ENCODE measurements at regions not wholly inside any gene's neighbourhood (a gene's known extent, or its start where the extent isn't known, plus 50 kb on each side); places are given as distances from the start of the nearest gene placed in this dataset.

DNA sequence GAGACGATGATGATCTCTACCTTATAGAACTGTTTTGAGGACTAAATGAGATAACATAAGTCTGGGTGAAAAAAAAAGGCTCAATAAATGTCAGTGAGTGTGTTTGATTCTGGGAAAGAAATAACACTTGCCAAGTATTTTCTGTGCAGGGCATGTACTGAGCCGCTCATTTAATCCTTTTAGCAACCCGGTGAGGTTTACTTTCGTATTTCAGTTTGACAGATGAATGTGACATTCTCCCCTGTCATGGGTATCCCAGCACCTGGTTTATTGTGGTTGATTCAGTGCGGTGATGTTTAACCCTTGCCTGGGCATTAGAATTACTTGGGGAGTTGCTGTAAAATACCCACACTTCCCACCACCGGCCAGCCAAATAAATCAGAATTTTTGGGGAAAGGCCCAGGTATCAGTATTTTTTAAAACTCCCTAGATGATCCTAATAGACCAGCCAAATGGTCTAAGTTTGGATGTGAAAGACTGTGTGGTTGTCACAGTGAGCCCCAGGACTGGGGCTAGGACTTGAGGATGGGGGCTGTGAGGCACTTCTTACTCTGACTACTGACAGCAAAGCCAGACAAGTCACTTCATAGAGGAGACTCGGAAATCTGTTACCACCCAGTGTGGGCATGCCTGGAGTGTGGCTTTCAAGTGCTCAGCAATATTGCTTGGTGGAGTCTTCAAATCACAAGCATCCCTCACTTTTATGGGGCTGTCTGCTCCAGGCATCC is 100.2 kb upstream of the KCNG1 start:
- Histone ChIP-seq H3K27me3 (ENCODE audit: insufficient read depth, poor library complexity, severe bottlenecking) (no peaks in the 10 kb centered on the region), H3K4me1 (ENCODE audit: insufficient read depth, poor library complexity, severe bottlenecking) (peaks cover 25% of the 10 kb centered on the region), H3K4me3 (ENCODE audit: severe bottlenecking) (no peak overlapping the region), H3K36me3 (ENCODE audit: low read depth) (no peaks in the 10 kb centered on the region), H3K9me3 (ENCODE audit: severe bottlenecking) (no peaks in the 10 kb centered on the region), H3K27ac (ENCODE audit: poor library complexity, severe bottlenecking) (peak overlapping the region; percentile 35)
- ATAC-seq (ENCODE audit: low read depth) (no peak), DNase-seq (ENCODE audit: low spot score) (no peak)
- TF ChIP-seq, protein P1, sequence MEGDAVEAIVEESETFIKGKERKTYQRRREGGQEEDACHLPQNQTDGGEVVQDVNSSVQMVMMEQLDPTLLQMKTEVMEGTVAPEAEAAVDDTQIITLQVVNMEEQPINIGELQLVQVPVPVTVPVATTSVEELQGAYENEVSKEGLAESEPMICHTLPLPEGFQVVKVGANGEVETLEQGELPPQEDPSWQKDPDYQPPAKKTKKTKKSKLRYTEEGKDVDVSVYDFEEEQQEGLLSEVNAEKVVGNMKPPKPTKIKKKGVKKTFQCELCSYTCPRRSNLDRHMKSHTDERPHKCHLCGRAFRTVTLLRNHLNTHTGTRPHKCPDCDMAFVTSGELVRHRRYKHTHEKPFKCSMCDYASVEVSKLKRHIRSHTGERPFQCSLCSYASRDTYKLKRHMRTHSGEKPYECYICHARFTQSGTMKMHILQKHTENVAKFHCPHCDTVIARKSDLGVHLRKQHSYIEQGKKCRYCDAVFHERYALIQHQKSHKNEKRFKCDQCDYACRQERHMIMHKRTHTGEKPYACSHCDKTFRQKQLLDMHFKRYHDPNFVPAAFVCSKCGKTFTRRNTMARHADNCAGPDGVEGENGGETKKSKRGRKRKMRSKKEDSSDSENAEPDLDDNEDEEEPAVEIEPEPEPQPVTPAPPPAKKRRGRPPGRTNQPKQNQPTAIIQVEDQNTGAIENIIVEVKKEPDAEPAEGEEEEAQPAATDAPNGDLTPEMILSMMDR (IDR thresholded peaks at IDR 0.05; ENCODE audit: poor library complexity, severe bottlenecking) = no peak

- ATAC-seq (ENCODE audit: low read depth) (peak; percentile 87), DNase-seq (ENCODE audit: low spot score) (peak; percentile 76)
These were observed 99.0 kb upstream of the KCNG1 start for GRCh38 chr20:51121901-51122412.

DNA sequence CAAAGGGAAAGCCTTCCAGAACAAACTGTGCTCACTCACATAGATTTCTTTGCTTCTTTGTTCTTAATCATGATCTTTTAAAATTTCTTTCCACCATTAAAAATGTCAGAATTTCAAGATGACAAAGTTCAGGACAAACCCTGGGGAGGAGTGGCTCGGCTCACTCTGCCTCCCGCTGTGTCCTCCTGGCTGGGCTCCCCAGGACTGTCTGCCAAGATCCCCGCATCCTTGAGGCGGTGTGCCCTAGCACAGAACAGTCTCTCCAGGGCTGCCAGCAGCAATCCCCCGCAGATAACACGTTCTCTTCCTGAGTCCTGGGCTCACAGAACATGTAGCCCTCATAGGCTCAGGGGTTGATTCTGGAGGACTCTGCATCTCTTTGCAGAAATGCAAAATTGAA is 98.4 kb upstream of the KCNG1 start:
- Histone ChIP-seq H3K4me1 (ENCODE audit: insufficient read depth, poor library complexity, severe bottlenecking) (peaks cover 22% of the 10 kb centered on the region), H3K9me3 (ENCODE audit: severe bottlenecking) (no peaks in the 10 kb centered on the region), H3K4me3 (ENCODE audit: severe bottlenecking) (no peak overlapping the region), H3K27ac (ENCODE audit: poor library complexity, severe bottlenecking) (peak overlapping the region; percentile 35), H3K36me3 (ENCODE audit: low read depth) (no peaks in the 10 kb centered on the region), H3K27me3 (ENCODE audit: insufficient read depth, poor library complexity, severe bottlenecking) (no peaks in the 10 kb centered on the region)
- TF ChIP-seq, protein P1 (IDR thresholded peaks at IDR 0.05; ENCODE audit: poor library complexity, severe bottlenecking) = no peak
- peak; percentile 61 for DNase-seq (ENCODE audit: low spot score)
- no peak for ATAC-seq (ENCODE audit: low read depth)

More at GRCh38 chr20:51121901-51122412, 99.0 kb upstream of the KCNG1 start:
- no peaks in the 10 kb centered on the region for H3K9me3 ChIP-seq (ENCODE audit: severe bottlenecking)
- H3K27me3 ChIP-seq (ENCODE audit: insufficient read depth, poor library complexity, severe bottlenecking) = no peaks in the 10 kb centered on the region
- peaks cover 22% of the 10 kb centered on the region for H3K4me1 ChIP-seq (ENCODE audit: insufficient read depth, poor library complexity, severe bottlenecking)
- H3K36me3 ChIP-seq (ENCODE audit: low read depth) = no peaks in the 10 kb centered on the region
- H3K27ac ChIP-seq (ENCODE audit: poor library complexity, severe bottlenecking) = peak overlapping the region; percentile 35
- H3K4me3 ChIP-seq (ENCODE audit: severe bottlenecking) = no peak overlapping the region
- TF ChIP-seq, protein P1 (IDR thresholded peaks at IDR 0.05; ENCODE audit: poor library complexity, severe bottlenecking) = no peak

DNA sequence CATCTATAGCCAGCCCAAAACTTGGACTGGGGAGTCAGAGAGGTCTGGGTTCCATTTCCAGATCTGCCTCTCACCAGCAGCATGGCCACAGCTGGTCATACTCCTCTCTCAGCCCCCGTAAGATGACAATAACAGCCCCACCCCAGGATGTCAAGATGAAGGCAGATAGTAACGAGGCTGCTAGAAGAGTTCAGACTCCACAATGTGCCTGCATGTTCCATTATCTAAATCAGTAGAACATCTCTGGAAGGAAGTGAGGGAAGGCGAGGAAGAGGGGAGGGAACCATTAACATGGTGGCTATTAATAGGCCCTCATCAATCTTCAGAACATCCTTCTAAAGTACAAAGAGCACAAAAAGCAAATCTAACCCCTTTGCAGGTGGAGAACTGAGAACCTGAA is 98.0 kb upstream of the KCNG1 start:
- H3K36me3 ChIP-seq (ENCODE audit: low read depth) = no peaks in the 10 kb centered on the region
- H3K9me3 ChIP-seq (ENCODE audit: severe bottlenecking) = no peaks in the 10 kb centered on the region
- H3K4me1 ChIP-seq (ENCODE audit: insufficient read depth, poor library complexity, severe bottlenecking) = peaks cover 22% of the 10 kb centered on the region
- DNase-seq (ENCODE audit: low spot score) (no peak), ATAC-seq (ENCODE audit: low read depth) (no peak)
- no peaks in the 10 kb centered on the region for H3K27me3 ChIP-seq (ENCODE audit: insufficient read depth, poor library complexity, severe bottlenecking)
- H3K4me3 ChIP-seq (ENCODE audit: severe bottlenecking) = no peak overlapping the region
- TF ChIP-seq, protein P1 (IDR thresholded peaks at IDR 0.05; ENCODE audit: poor library complexity, severe bottlenecking) = no peak
- no peak overlapping the region for H3K27ac ChIP-seq (ENCODE audit: poor library complexity, severe bottlenecking)

DNA sequence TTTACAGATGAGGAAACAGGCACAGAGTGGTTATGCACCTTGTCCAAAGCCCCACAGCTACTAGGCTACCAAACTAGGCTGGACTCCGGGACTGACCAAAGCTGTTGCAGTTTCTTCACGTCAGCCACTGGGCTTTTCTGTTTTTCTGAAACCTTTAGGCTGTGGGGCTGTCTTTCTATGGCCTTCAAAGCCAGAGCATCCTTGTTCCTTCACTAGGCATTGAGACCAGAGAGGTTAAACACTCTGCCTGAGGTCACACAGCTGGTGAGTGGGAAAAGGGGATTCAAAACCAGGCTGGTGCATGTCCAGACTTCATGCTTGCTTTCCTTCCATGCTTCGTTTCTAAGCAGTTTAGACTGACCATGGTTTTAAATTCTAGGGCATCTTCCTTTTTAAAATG is 97.5 kb upstream of the KCNG1 start:
- ATAC-seq (ENCODE audit: low read depth) (no peak), DNase-seq (ENCODE audit: low spot score) (no peak)
- Histone ChIP-seq H3K4me3 (ENCODE audit: severe bottlenecking) (no peak overlapping the region), H3K27me3 (ENCODE audit: insufficient read depth, poor library complexity, severe bottlenecking) (no peaks in the 10 kb centered on the region), H3K36me3 (ENCODE audit: low read depth) (no peaks in the 10 kb centered on the region), H3K4me1 (ENCODE audit: insufficient read depth, poor library complexity, severe bottlenecking) (peaks cover 22% of the 10 kb centered on the region), H3K9me3 (ENCODE audit: severe bottlenecking) (no peaks in the 10 kb centered on the region), H3K27ac (ENCODE audit: poor library complexity, severe bottlenecking) (no peak overlapping the region)
- TF ChIP-seq, protein P1 (IDR thresholded peaks at IDR 0.05; ENCODE audit: poor library complexity, severe bottlenecking) = no peak

All from RWPE2 (cell line).